ENCODE measurements at regions not wholly inside any gene's neighbourhood (a gene's known extent, or its start where the extent isn't known, plus 50 kb on each side); places are given as distances from the start of the nearest gene placed in this dataset.

DNA sequence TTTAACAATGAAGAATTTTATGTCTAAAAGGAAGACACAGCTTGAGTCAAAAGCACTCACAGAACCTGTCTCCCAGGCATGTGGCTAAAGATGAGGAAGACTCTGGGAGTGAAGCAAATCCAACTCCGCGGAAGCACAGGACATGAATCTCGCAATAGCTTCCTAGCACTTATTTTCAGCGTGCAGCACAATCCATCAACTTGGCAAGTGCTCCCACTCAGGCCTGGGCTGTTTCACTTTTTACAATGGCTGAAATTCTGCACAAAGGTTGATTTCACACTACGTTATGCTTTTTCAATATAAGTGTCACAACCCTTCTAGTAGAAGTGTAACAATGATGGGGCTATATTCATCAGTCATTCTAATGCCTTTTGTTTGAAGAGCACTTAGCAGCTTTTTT, 180.2 kb downstream of the XPNPEP1 start (continued):
- TF ChIP-seq YY1 (tag by site-specific recombination; IDR thresholded peaks at IDR 0.05): no peak

DNA sequence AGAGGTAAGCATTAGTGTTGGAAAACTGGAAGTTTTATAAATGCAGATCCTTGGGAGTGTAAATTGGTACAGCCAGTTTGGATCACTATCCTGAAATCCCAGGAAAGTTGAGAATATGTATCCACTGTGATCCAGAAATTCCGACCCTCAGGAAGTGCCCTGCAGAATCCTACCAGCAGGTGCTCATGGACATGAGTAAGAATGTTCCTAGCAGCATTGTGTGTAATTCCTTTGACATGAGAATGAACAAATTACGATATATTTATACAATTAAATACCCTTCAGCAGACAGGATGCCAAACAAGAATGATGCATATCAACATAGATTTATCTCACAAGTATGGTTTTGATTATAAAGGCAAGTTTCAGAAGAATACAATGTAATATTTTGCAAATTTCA, 181.6 kb downstream of the XPNPEP1 start:
- CTCF ChIA-PET: no interaction called here
- no peak for TF ChIP-seq MZF1 (tag by site-specific recombination; IDR thresholded peaks at IDR 0.05; ENCODE audit: borderline replicate concordance)
- no peak for TF ChIP-seq YY2 (tag by site-specific recombination; IDR thresholded peaks at IDR 0.05)
- TF ChIP-seq ZNF629 (tag by site-specific recombination; IDR thresholded peaks at IDR 0.05): no peak
- no peak for TF ChIP-seq ZNF514 (tag by site-specific recombination; IDR thresholded peaks at IDR 0.05)
- no peak for TF ChIP-seq ZNF561 (tag by site-specific recombination; IDR thresholded peaks at IDR 0.05; ENCODE audit: borderline replicate concordance)
- no peak for TF ChIP-seq ZNF501 (tag by site-specific recombination; IDR thresholded peaks at IDR 0.05)
- TF ChIP-seq REPIN1 (tag by site-specific recombination; IDR thresholded peaks at IDR 0.05; ENCODE audit: low read depth): no peak
- no peak for TF ChIP-seq ZNF530 (tag by site-specific recombination; IDR thresholded peaks at IDR 0.05; ENCODE audit: low read depth)
- TF ChIP-seq ZNF19 (tag by site-specific recombination; IDR thresholded peaks at IDR 0.05; ENCODE audit: low read depth): no peak
- no peak for TF ChIP-seq KLF8 (tag by site-specific recombination; IDR thresholded peaks at IDR 0.05)
- no peak for TF ChIP-seq ZNF624 (tag by site-specific recombination; IDR thresholded peaks at IDR 0.05)
- TF ChIP-seq ZNF274 (IDR thresholded peaks at IDR 0.05; ENCODE audit: low read length): no peak
- TF ChIP-seq ZNF274 (tag by site-specific recombination; IDR thresholded peaks at IDR 0.05; ENCODE audit: borderline replicate concordance): no peak
- TF ChIP-seq ZNF37A (tag by site-specific recombination; IDR thresholded peaks at IDR 0.05): no peak
- TF ChIP-seq, protein P1, sequence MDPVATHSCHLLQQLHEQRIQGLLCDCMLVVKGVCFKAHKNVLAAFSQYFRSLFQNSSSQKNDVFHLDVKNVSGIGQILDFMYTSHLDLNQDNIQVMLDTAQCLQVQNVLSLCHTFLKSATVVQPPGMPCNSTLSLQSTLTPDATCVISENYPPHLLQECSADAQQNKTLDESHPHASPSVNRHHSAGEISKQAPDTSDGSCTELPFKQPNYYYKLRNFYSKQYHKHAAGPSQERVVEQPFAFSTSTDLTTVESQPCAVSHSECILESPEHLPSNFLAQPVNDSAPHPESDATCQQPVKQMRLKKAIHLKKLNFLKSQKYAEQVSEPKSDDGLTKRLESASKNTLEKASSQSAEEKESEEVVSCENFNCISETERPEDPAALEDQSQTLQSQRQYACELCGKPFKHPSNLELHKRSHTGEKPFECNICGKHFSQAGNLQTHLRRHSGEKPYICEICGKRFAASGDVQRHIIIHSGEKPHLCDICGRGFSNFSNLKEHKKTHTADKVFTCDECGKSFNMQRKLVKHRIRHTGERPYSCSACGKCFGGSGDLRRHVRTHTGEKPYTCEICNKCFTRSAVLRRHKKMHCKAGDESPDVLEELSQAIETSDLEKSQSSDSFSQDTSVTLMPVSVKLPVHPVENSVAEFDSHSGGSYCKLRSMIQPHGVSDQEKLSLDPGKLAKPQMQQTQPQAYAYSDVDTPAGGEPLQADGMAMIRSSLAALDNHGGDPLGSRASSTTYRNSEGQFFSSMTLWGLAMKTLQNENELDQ (tag by site-specific recombination; IDR thresholded peaks at IDR 0.05; ENCODE audit: low read depth): no peak
- TF ChIP-seq, protein P2, sequence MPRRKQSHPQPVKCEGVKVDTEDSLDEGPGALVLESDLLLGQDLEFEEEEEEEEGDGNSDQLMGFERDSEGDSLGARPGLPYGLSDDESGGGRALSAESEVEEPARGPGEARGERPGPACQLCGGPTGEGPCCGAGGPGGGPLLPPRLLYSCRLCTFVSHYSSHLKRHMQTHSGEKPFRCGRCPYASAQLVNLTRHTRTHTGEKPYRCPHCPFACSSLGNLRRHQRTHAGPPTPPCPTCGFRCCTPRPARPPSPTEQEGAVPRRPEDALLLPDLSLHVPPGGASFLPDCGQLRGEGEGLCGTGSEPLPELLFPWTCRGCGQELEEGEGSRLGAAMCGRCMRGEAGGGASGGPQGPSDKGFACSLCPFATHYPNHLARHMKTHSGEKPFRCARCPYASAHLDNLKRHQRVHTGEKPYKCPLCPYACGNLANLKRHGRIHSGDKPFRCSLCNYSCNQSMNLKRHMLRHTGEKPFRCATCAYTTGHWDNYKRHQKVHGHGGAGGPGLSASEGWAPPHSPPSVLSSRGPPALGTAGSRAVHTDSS (tag by site-specific recombination; IDR thresholded peaks at IDR 0.05): no peak
- no peak for TF ChIP-seq ZNF223 (tag by site-specific recombination; IDR thresholded peaks at IDR 0.05)
- no peak for TF ChIP-seq OSR2 (tag by site-specific recombination; IDR thresholded peaks at IDR 0.05)
- TF ChIP-seq ZNF473 (tag by site-specific recombination; IDR thresholded peaks at IDR 0.05): no peak
- no peak for TF ChIP-seq ZBTB48 (tag by site-specific recombination; IDR thresholded peaks at IDR 0.05)
- POLR2A ChIA-PET: no interaction called here
- Histone ChIP-seq H3K4me3 (ENCODE audit: low read depth, low read length) (no peak overlapping the region), H3K4me1 (ENCODE audit: control insufficient read depth, insufficient read depth, low read length) (no peaks in the 10 kb centered on the region), H3K9me3 (ENCODE audit: control insufficient read depth, insufficient read depth, low read depth, low read length) (no peaks in the 10 kb centered on the region), H3K36me3 (ENCODE audit: control insufficient read depth in 2 of 2, insufficient read depth in 1 of 2, low read length in 2 of 2) (no peaks in the 10 kb centered on the region), H3K27ac (ENCODE audit: extremely low read depth, low read depth, low read length) (no peak overlapping the region)

DNA sequence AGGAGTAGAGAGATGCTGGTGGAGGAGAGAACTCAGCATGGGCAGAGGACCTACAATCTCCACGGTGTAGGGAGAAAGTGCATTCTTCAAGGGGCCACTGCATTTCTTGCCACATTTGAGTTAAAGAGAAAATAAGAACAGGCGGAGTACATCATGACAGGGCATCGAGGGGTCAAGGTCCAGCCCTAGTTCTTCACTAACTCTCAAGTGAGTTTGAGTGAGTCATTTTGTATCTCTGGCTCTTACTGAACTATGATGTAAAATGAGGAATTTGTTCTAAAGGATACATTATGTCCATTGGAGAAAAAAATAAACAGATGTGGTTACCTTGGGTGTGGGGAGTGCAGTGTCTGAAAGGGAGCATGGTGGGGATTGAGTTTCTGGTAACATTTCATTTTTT, 182.9 kb downstream of the XPNPEP1 start:
- ChIA-PET CTCF (no interaction called here), POLR2A (no interaction called here)
- no peak overlapping the region for H3K4me3 ChIP-seq (ENCODE audit: low read depth, low read length)
- no peaks in the 10 kb centered on the region for H3K36me3 ChIP-seq (ENCODE audit: control insufficient read depth in 2 of 2, insufficient read depth in 1 of 2, low read length in 2 of 2)
- no peaks in the 10 kb centered on the region for H3K4me1 ChIP-seq (ENCODE audit: control insufficient read depth, insufficient read depth, low read length)
- H3K9me3 ChIP-seq (ENCODE audit: control insufficient read depth, insufficient read depth, low read depth, low read length): no peaks in the 10 kb centered on the region
- H3K27ac ChIP-seq (ENCODE audit: extremely low read depth, low read depth, low read length): no peak overlapping the region
- TF ChIP-seq KLF8 (tag by site-specific recombination; IDR thresholded peaks at IDR 0.05) (no peak), ZNF266 (tag by site-specific recombination; IDR thresholded peaks at IDR 0.05; ENCODE audit: low read depth) (no peak), ZNF777 (tag by site-specific recombination; IDR thresholded peaks at IDR 0.05; ENCODE audit: borderline replicate concordance) (no peak), KLF7 (tag by site-specific recombination; IDR thresholded peaks at IDR 0.05; ENCODE audit: borderline replicate concordance) (no peak), ZNF654 (tag by site-specific recombination; IDR thresholded peaks at IDR 0.05; ENCODE audit: low read depth) (no peak)
- TF ChIP-seq, protein P3, sequence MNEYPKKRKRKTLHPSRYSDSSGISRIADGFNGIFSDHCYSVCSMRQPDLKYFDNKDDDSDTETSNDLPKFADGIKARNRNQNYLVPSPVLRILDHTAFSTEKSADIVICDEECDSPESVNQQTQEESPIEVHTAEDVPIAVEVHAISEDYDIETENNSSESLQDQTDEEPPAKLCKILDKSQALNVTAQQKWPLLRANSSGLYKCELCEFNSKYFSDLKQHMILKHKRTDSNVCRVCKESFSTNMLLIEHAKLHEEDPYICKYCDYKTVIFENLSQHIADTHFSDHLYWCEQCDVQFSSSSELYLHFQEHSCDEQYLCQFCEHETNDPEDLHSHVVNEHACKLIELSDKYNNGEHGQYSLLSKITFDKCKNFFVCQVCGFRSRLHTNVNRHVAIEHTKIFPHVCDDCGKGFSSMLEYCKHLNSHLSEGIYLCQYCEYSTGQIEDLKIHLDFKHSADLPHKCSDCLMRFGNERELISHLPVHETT (tag by site-specific recombination; IDR thresholded peaks at IDR 0.05): no peak
- TF ChIP-seq, protein P4, sequence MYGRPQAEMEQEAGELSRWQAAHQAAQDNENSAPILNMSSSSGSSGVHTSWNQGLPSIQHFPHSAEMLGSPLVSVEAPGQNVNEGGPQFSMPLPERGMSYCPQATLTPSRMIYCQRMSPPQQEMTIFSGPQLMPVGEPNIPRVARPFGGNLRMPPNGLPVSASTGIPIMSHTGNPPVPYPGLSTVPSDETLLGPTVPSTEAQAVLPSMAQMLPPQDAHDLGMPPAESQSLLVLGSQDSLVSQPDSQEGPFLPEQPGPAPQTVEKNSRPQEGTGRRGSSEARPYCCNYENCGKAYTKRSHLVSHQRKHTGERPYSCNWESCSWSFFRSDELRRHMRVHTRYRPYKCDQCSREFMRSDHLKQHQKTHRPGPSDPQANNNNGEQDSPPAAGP (tag by site-specific recombination; IDR thresholded peaks at IDR 0.05): no peak
- TF ChIP-seq, protein P5, sequence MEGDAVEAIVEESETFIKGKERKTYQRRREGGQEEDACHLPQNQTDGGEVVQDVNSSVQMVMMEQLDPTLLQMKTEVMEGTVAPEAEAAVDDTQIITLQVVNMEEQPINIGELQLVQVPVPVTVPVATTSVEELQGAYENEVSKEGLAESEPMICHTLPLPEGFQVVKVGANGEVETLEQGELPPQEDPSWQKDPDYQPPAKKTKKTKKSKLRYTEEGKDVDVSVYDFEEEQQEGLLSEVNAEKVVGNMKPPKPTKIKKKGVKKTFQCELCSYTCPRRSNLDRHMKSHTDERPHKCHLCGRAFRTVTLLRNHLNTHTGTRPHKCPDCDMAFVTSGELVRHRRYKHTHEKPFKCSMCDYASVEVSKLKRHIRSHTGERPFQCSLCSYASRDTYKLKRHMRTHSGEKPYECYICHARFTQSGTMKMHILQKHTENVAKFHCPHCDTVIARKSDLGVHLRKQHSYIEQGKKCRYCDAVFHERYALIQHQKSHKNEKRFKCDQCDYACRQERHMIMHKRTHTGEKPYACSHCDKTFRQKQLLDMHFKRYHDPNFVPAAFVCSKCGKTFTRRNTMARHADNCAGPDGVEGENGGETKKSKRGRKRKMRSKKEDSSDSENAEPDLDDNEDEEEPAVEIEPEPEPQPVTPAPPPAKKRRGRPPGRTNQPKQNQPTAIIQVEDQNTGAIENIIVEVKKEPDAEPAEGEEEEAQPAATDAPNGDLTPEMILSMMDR (tag by site-specific recombination; IDR thresholded peaks at IDR 0.05): no peak
